ENCODE measurements at regions not wholly inside any gene's neighbourhood (a gene's known extent, or its start where the extent isn't known, plus 50 kb on each side); places are given as distances from the start of the nearest gene placed in this dataset.

GRCh38 chr11:112731538-112731937, 229.7 kb upstream of the NCAM1 start:
- no peak overlapping the region for H3K9ac ChIP-seq (ENCODE audit: low read length)
- POLR2A ChIA-PET = no interaction called here
- H3K36me3 ChIP-seq (ENCODE audit: control insufficient read depth in 1 of 2, insufficient read depth in 2 of 2, low read length in 2 of 2) = no peaks in the 10 kb centered on the region
- intact Hi-C loops (cut with micrococcal nuclease) = no loop called here
- no peaks in the 10 kb centered on the region for H3K9me3 ChIP-seq (ENCODE audit: control insufficient read depth in 1 of 2, insufficient read depth in 1 of 2, low read depth in 1 of 2, low read length in 2 of 2)
- no peaks in the 10 kb centered on the region for H3K9me2 ChIP-seq (ENCODE audit: insufficient read depth)
- no peak overlapping the region for H2AFZ ChIP-seq (ENCODE audit: low read depth, low read length, poor library complexity, severe bottlenecking)
- no peak for ATAC-seq
- no peak for DNase-seq (ENCODE audit: low read depth, low spot score)
- no peaks in the 10 kb centered on the region for H3K79me2 ChIP-seq (ENCODE audit: insufficient read depth, low read length)
- no peaks in the 10 kb centered on the region for H4K20me1 ChIP-seq (ENCODE audit: insufficient read depth)
- H3K4me3 ChIP-seq (replicated peaks in 1 of 2; ENCODE audit: low read depth in 1 of 2, low read length in 2 of 2) = no peak overlapping the region
- RAD21 ChIA-PET (ENCODE audit: low non-redundant PET in 1 of 2, low total read pairs in 2 of 2, uncharacterized antibody in 2 of 2, unreplicated experiment in 2 of 2) = no interaction called here
- H3K4me2 ChIP-seq (ENCODE audit: low read length) = no peak overlapping the region
- H3K4me1 ChIP-seq (ENCODE audit: control insufficient read depth in 1 of 2, insufficient read depth in 2 of 2, low read length in 2 of 2) = no peaks in the 10 kb centered on the region
- BruUV-seq (replicated peaks) = no TSS peak
- peaks cover 35% of the 10 kb centered on the region; the same call in 1 of the 2 replicates for H3K27me3 ChIP-seq (ENCODE audit: insufficient read depth, low read length)
- H3K27ac ChIP-seq (ENCODE audit: low read depth, low read length) = no peak overlapping the region
- no peak for TF ChIP-seq FOSL1 (IDR thresholded peaks at IDR 0.05; ENCODE audit: low read depth)
- TF ChIP-seq, protein P1, sequence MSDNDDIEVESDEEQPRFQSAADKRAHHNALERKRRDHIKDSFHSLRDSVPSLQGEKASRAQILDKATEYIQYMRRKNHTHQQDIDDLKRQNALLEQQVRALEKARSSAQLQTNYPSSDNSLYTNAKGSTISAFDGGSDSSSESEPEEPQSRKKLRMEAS (IDR thresholded peaks at IDR 0.05) = no peak
- TF ChIP-seq, protein P2, sequence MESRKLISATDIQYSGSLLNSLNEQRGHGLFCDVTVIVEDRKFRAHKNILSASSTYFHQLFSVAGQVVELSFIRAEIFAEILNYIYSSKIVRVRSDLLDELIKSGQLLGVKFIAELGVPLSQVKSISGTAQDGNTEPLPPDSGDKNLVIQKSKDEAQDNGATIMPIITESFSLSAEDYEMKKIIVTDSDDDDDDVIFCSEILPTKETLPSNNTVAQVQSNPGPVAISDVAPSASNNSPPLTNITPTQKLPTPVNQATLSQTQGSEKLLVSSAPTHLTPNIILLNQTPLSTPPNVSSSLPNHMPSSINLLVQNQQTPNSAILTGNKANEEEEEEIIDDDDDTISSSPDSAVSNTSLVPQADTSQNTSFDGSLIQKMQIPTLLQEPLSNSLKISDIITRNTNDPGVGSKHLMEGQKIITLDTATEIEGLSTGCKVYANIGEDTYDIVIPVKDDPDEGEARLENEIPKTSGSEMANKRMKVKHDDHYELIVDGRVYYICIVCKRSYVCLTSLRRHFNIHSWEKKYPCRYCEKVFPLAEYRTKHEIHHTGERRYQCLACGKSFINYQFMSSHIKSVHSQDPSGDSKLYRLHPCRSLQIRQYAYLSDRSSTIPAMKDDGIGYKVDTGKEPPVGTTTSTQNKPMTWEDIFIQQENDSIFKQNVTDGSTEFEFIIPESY (IDR thresholded peaks at IDR 0.05; ENCODE audit: extremely low read depth, insufficient replicate concordance, low read length) = no peak
- TF ChIP-seq, protein P3, sequence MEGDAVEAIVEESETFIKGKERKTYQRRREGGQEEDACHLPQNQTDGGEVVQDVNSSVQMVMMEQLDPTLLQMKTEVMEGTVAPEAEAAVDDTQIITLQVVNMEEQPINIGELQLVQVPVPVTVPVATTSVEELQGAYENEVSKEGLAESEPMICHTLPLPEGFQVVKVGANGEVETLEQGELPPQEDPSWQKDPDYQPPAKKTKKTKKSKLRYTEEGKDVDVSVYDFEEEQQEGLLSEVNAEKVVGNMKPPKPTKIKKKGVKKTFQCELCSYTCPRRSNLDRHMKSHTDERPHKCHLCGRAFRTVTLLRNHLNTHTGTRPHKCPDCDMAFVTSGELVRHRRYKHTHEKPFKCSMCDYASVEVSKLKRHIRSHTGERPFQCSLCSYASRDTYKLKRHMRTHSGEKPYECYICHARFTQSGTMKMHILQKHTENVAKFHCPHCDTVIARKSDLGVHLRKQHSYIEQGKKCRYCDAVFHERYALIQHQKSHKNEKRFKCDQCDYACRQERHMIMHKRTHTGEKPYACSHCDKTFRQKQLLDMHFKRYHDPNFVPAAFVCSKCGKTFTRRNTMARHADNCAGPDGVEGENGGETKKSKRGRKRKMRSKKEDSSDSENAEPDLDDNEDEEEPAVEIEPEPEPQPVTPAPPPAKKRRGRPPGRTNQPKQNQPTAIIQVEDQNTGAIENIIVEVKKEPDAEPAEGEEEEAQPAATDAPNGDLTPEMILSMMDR (IDR thresholded peaks at IDR 0.05 in 2 of 3, conservative IDR thresholded peaks at IDR 0.05 in 1 of 3; ENCODE audit: borderline replicate concordance in 1 of 3, insufficient read depth in 1 of 3, low read depth in 2 of 3, low read length in 2 of 3) = no peak
- TF ChIP-seq RAD21 (IDR thresholded peaks at IDR 0.05; ENCODE audit: low read depth) = no peak
- TF ChIP-seq SRF (IDR thresholded peaks at IDR 0.05; ENCODE audit: low read depth) = no peak
- TF ChIP-seq, protein P4, sequence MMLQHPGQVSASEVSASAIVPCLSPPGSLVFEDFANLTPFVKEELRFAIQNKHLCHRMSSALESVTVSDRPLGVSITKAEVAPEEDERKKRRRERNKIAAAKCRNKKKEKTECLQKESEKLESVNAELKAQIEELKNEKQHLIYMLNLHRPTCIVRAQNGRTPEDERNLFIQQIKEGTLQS (IDR thresholded peaks at IDR 0.05) = no peak
- TF ChIP-seq CEBPB (IDR thresholded peaks at IDR 0.05; ENCODE audit: low read depth) = no peak
- no peak for TF ChIP-seq EZH2 (IDR thresholded peaks at IDR 0.05)
- CTCF ChIA-PET = no interaction called here

All from HCT116 (cell line).